HepG2 (cell line): ENCODE measurements at regions not wholly inside any gene's neighbourhood (a gene's known extent, or its start where the extent isn't known, plus 50 kb on each side); places are given as distances from the start of the nearest gene placed in this dataset.

Experiments used
- ATF2 ChIP-seq: sonication (generic); formaldehyde crosslinking; IDR thresholded peaks from 2 replicates; pipeline ENCODE4 v1.4.0; 2020; ENCODE audit warnings: missing genetic modification reagents
- BORCS8-MEF2B ChIP-seq: sonication (generic); formaldehyde crosslinking; IDR thresholded peaks from 2 replicates; pipeline ENCODE4 v1.8.0; 2022; ENCODE audit warnings: mild to moderate bottlenecking, missing genetic modification reagents
- CCAR2 ChIP-seq: fragments of 200-400 bp; formaldehyde crosslinking; optimal IDR thresholded peaks from 2 replicates; pipeline ENCODE3; 2018; ENCODE audit warnings: low read depth, mild to moderate bottlenecking, low read length, moderate library complexity
- CHD4 ChIP-seq: fragments of 200-600 bp; sonication (generic); IDR thresholded peaks from 2 replicates; pipeline ENCODE4 v1.7.0; 2017; ENCODE audit warnings: mild to moderate bottlenecking, low read length, borderline replicate concordance
- FOXA1 ChIP-seq, 2 experiments: fragments of 450-650 bp in 1 of 2; sonication (generic) in 1 of 2; formaldehyde crosslinking in 1 of 2; IDR thresholded peaks; 2 replicates each; pipeline versions ENCODE4 v1.4.0 to v1.6.1; 2016 to 2020; ENCODE audit warnings: missing genetic modification reagents in 1 of 2
- MED13 ChIP-seq: sonication (generic); formaldehyde crosslinking; IDR thresholded peaks from 2 replicates; pipeline ENCODE4 v1.5.0; 2020; ENCODE audit warnings: missing genetic modification reagents
- SMARCE1 ChIP-seq: fragments of 450-650 bp; IDR thresholded peaks from 2 replicates; pipeline ENCODE4 v1.6.1; 2017; ENCODE audit warnings: borderline replicate concordance
- U2AF1 ChIP-seq: fragments of 200-400 bp; formaldehyde crosslinking; optimal IDR thresholded peaks from 2 replicates; pipeline ENCODE3; 2017; ENCODE audit warnings: mild to moderate bottlenecking, low read depth, low read length
- ZNF512 ChIP-seq: sonication (generic); formaldehyde crosslinking; IDR thresholded peaks from 2 replicates; pipeline ENCODE4 v1.4.0; 2020; ENCODE audit warnings: mild to moderate bottlenecking, missing genetic modification reagents

GRCh38 chr1:193607787-193608186, 421.4 kb upstream of the B3GALT2 start:
- no peak for TF ChIP-seq BORCS8-MEF2B (CRISPR knock-in tag)
- no peak for TF ChIP-seq ATF2
- no peak for TF ChIP-seq ZNF512
- no peak for TF ChIP-seq SMARCE1
- no peak for TF ChIP-seq FOXA1 (IDR thresholded peaks at IDR 0.05)
- no peak for TF ChIP-seq FOXA1 (CRISPR knock-in tag; IDR thresholded peaks at IDR 0.05)
- no peak for TF ChIP-seq CHD4
- no peak for TF ChIP-seq MED13 (CRISPR knock-in tag)
- no peak for TF ChIP-seq U2AF1
- no peak for TF ChIP-seq CCAR2
